Peyer's patch (tissue), 4 donors: ENCODE measurements at regions not wholly inside any gene's neighbourhood (a gene's known extent, or its start where the extent isn't known, plus 50 kb on each side); places are given as distances from the start of the nearest gene placed in this dataset.
A peak's percentile ranks its signal among the peaks of the same experiment; 100 is the strongest.

ENCODE experiments used
- DNase-seq, 3 donors: peaks; one replicate each; pipeline ENCODE4 v3.0.0-alpha.2; 2017 to 2019
- H3K27ac ChIP-seq, 4 donors: fragments of 200-600 bp; sonication (generic); one replicate each; pipeline ENCODE4 v1.5.1; 2016 to 2019
- H3K27me3 ChIP-seq, 2 donors: fragments of 200-600 bp; sonication (generic); one replicate each; pipeline ENCODE4 v1.5.1; 2019
- H3K36me3 ChIP-seq, 3 donors: fragments of 200-600 bp; sonication (generic); one replicate each; pipeline ENCODE4 v1.5.1; 2016 to 2019
- H3K4me1 ChIP-seq, 4 donors: fragments of 200-600 bp; sonication (generic); one replicate each; pipeline ENCODE4 v1.5.1; 2016 to 2019
- H3K4me3 ChIP-seq, 4 donors: fragments of 200-600 bp; sonication (generic); 1 replicate in 3 of 4; 2 replicates in 1 of 4; pipeline ENCODE4 v1.5.1; 2016 to 2019; ENCODE audit warnings: mild to moderate bottlenecking in 1 of 4
- H3K9me3 ChIP-seq, 4 donors: fragments of 200-600 bp; sonication (generic); one replicate each; pipeline ENCODE4 v1.5.1; 2016 to 2019; ENCODE audit warnings: mild to moderate bottlenecking in 1 of 4
- POLR2A ChIP-seq, 2 donors: fragments of 450-650 bp; IDR thresholded peaks; one replicate each; pipeline ENCODE4 v1.5.1; 2017; ENCODE audit warnings: antibody characterized with exemption in 2 of 2, mild to moderate bottlenecking in 2 of 2, moderate library complexity in 2 of 2
- TF ChIP-seq, protein P1 (sequence below), 6 experiments: fragments of 450-650 bp in 4 of 6; fragments of 200-600 bp in 2 of 6; sonication (generic) in 1 of 6; IDR thresholded peaks; one replicate each; pipeline ENCODE4 v1.5.1; 2017 to 2019; ENCODE audit warnings: antibody characterized with exemption in 6 of 6, mild to moderate bottlenecking in 3 of 6, moderate library complexity in 1 of 6

- Histone ChIP-seq H3K27ac (no peak overlapping the region), H3K4me1 (no peaks in the 10 kb centered on the region), H3K27me3 (no peaks in the 10 kb centered on the region), H3K36me3 (no peaks in the 10 kb centered on the region), H3K9me3 (no peaks in the 10 kb centered on the region), H3K4me3 (no peak overlapping the region)
- DNase-seq = peak in 1 of 3 donors; percentile 14
- no peak for TF ChIP-seq POLR2A (IDR thresholded peaks at IDR 0.05)
- TF ChIP-seq, protein P1, sequence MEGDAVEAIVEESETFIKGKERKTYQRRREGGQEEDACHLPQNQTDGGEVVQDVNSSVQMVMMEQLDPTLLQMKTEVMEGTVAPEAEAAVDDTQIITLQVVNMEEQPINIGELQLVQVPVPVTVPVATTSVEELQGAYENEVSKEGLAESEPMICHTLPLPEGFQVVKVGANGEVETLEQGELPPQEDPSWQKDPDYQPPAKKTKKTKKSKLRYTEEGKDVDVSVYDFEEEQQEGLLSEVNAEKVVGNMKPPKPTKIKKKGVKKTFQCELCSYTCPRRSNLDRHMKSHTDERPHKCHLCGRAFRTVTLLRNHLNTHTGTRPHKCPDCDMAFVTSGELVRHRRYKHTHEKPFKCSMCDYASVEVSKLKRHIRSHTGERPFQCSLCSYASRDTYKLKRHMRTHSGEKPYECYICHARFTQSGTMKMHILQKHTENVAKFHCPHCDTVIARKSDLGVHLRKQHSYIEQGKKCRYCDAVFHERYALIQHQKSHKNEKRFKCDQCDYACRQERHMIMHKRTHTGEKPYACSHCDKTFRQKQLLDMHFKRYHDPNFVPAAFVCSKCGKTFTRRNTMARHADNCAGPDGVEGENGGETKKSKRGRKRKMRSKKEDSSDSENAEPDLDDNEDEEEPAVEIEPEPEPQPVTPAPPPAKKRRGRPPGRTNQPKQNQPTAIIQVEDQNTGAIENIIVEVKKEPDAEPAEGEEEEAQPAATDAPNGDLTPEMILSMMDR (IDR thresholded peaks at IDR 0.05) = no peak
These were observed 1456.5 kb downstream of the TBC1D22A start for GRCh38 chr22:48218889-48219420.

- Histone ChIP-seq H3K36me3 (no peaks in the 10 kb centered on the region), H3K27me3 (no peaks in the 10 kb centered on the region), H3K27ac (no peak overlapping the region), H3K9me3 (no peaks in the 10 kb centered on the region), H3K4me3 (no peak overlapping the region), H3K4me1 (no peaks in the 10 kb centered on the region)
- TF ChIP-seq, protein P1 (IDR thresholded peaks at IDR 0.05) = no peak
- no peak for TF ChIP-seq POLR2A (IDR thresholded peaks at IDR 0.05)
- DNase-seq = peak in 1 of 3 donors; percentile 21
These were observed 1455.1 kb downstream of the TBC1D22A start for GRCh38 chr22:48217596-48217995.

DNA sequence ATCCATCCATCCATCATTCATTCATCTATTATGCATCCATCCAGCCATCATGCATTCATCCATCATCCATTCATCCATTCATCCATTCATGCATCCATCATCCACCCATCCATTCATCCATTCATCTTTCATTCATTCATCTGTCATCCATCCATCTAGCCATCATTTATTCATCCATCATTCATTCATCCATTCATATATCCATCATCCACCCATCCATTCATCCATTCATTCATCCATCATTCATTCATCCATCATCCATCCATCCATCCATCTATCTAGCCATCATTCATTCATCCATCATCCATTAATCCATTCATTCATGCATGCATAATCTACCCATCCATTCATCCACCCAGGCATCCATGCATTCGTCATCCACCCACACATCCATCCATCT lies 1450.3 kb downstream of the TBC1D22A start:
- Histone ChIP-seq H3K9me3 (no peaks in the 10 kb centered on the region), H3K4me3 (no peak overlapping the region), H3K27me3 (no peaks in the 10 kb centered on the region), H3K36me3 (no peaks in the 10 kb centered on the region), H3K4me1 (no peaks in the 10 kb centered on the region), H3K27ac (no peak overlapping the region)
- no peak for DNase-seq
- TF ChIP-seq, protein P1 (IDR thresholded peaks at IDR 0.05) = no peak
- no peak for TF ChIP-seq POLR2A (IDR thresholded peaks at IDR 0.05)

GRCh38 chr22:48210812-48211211 lies 1448.4 kb downstream of the TBC1D22A start:
- no peak overlapping the region for H3K4me3 ChIP-seq
- TF ChIP-seq, protein P1 (IDR thresholded peaks at IDR 0.05) = no peak
- TF ChIP-seq POLR2A (IDR thresholded peaks at IDR 0.05) = no peak
- peak in 1 of 3 donors; percentile 36 for DNase-seq
- H3K36me3 ChIP-seq = no peaks in the 10 kb centered on the region
- H3K4me1 ChIP-seq = no peaks in the 10 kb centered on the region
- H3K27ac ChIP-seq = no peak overlapping the region
- H3K27me3 ChIP-seq = no peaks in the 10 kb centered on the region
- H3K9me3 ChIP-seq = no peaks in the 10 kb centered on the region

- DNase-seq = peak in 1 of 3 donors; percentile 13
- TF ChIP-seq, protein P1 (IDR thresholded peaks at IDR 0.05) = no peak
- no peak for TF ChIP-seq POLR2A (IDR thresholded peaks at IDR 0.05)
- no peak overlapping the region for H3K4me3 ChIP-seq
- no peaks in the 10 kb centered on the region for H3K4me1 ChIP-seq
- H3K27ac ChIP-seq = no peak overlapping the region
- H3K36me3 ChIP-seq = no peaks in the 10 kb centered on the region
- no peaks in the 10 kb centered on the region for H3K27me3 ChIP-seq
- no peaks in the 10 kb centered on the region for H3K9me3 ChIP-seq
These were observed 1447.7 kb downstream of the TBC1D22A start for GRCh38 chr22:48210198-48210580.
